Adipocyte (in vitro differentiated cells): ENCODE measurements at regions not wholly inside any gene's neighbourhood (a gene's known extent, or its start where the extent isn't known, plus 50 kb on each side); places are given as distances from the start of the nearest gene placed in this dataset.

ENCODE experiments used
- DNase-seq: peaks from one replicate; pipeline ENCODE4 v3.0.0-alpha.2; 2015; ENCODE audit warnings: low read depth
- H3K27me3 ChIP-seq: replicated peaks from 2 replicates; pipeline ENCODE4 v1.7.0; 2013; ENCODE audit warnings: mild to moderate bottlenecking, low read length, moderate library complexity; ENCODE audit not compliant: control insufficient read depth, insufficient read depth
- H3K36me3 ChIP-seq: 2 replicates; pipeline ENCODE4 v1.7.0; 2013; ENCODE audit warnings: low read length, mild to moderate bottlenecking, moderate library complexity; ENCODE audit not compliant: control insufficient read depth, insufficient read depth, severe bottlenecking
- H3K4me1 ChIP-seq: 2 replicates; pipeline ENCODE4 v1.7.0; 2013; ENCODE audit warnings: mild to moderate bottlenecking, low read length, moderate library complexity; ENCODE audit not compliant: control insufficient read depth, insufficient read depth
- H3K4me3 ChIP-seq: 2 replicates; pipeline ENCODE4 v1.7.0; 2013; ENCODE audit warnings: mild to moderate bottlenecking, low read length, moderate library complexity
- H3K9ac ChIP-seq: 2 replicates; pipeline ENCODE4 v1.7.0; 2013; ENCODE audit warnings: mild to moderate bottlenecking, low read length, moderate library complexity
- H3K9me3 ChIP-seq: 2 replicates; pipeline ENCODE4 v1.7.0; 2013; ENCODE audit warnings: mild to moderate bottlenecking, low read length, moderate library complexity; ENCODE audit not compliant: control insufficient read depth

DNA sequence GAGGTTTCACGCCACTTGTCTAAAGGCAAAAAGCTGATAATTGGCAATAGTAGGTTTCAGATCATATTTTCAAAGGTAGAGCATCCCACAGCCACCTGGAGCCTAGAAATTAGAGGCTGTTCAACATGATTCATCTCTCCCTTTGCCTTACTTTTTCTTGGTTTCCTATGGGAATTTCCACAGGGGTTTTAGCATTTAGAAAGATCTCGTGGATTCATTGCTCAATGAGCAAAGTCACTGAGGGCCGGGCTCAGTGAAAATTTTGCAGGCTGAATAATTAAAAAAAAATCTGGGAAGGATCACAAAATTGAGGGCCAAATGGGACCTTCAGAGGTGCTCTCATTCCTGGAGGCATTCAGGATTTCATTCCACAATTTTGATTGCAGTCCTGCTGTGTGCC, 137.1 kb downstream of the VAPA start:
- DNase-seq: no peak
- H3K4me1 ChIP-seq: peaks cover 48% of the 10 kb centered on the region
- peak overlapping the region; percentile 63 for H3K9ac ChIP-seq
- no peaks in the 10 kb centered on the region for H3K9me3 ChIP-seq
- no peaks in the 10 kb centered on the region for H3K36me3 ChIP-seq
- H3K27me3 ChIP-seq: no peaks in the 10 kb centered on the region
- H3K4me3 ChIP-seq: no peak overlapping the region

DNA sequence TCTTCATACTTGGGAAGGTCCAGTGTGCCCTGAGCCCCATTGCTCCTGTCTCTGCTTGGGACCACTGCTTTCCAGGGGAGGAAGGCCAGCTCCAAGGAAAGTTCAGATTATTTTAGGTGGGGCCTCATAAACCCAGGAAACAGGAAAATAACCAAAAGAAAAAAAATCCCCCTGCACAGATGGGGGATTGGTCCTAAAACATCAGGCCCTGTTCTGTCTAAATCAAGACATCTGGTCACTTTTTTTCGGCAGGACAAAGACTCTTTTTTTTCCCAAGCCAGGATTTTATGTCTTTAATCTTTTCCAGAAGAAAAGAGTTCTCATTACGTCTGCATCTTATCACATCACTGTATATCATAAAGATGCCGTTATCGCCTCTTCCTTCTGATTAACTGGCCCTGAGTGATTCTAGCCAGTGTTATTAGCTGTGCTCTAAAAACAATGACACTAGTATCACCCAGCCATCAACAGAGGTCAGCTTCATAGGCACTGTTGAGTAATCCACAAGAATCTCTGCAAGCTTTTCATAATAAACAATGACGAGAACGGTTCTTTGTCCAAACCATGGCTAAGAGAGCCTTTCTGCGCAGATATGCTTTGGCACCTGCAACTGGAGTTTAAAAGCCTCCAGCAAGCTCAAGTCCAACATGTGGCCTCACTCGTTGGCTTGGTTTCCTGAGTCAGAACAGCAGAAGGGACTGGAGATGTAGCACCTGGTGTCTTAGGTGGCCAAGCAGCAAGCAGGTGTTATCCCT, 138.2 kb downstream of the VAPA start:
- H3K9me3 ChIP-seq: no peaks in the 10 kb centered on the region
- H3K36me3 ChIP-seq: no peaks in the 10 kb centered on the region
- peak overlapping the region; percentile 7 for H3K4me3 ChIP-seq
- peak; percentile 45 for DNase-seq
- peak overlapping the region; percentile 63 for H3K9ac ChIP-seq
- no peaks in the 10 kb centered on the region for H3K27me3 ChIP-seq
- H3K4me1 ChIP-seq: peaks cover 41% of the 10 kb centered on the region

DNA sequence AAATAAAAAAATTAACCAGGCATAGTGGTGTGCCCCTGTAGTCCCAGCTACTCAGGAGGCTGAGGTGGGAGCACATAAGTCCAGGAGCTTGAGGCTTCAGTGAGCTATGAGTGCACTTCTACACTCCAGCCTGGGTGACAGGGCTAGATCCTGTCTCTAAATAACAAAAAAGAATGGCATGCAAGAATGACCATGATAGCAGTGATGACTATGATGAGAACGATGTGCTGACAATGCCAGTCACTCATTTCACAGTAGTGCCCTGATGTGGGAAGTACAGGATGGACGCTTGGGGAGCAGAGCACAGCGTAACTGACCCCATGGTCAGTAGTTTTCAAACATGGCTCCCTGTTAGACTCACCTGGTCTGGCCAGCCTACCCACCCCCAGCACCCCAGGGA, 139.1 kb downstream of the VAPA start:
- Histone ChIP-seq H3K4me1 (peaks cover 48% of the 10 kb centered on the region), H3K27me3 (no peaks in the 10 kb centered on the region), H3K9ac (no peak overlapping the region), H3K4me3 (no peak overlapping the region), H3K9me3 (no peaks in the 10 kb centered on the region), H3K36me3 (no peaks in the 10 kb centered on the region)
- DNase-seq: no peak

DNA sequence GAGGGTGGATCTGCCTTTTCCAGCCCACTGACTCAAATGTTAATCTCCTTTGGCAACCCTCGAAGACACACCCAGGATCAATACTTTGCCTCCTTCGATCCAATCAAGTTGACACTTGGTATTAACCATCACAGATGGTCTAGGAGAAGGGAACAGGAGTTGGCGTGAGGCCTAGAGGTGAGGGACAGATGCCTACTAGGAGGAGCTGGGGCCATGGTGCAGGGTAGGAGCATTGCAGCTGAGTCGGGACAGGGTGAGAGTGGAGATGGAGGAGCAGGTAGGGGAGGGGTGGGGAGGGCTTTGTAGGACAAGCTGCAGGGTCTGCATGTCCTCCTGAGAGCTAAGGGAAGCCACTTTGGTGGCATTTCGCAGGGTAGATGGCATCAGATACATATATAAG, 140.0 kb downstream of the VAPA start:
- Histone ChIP-seq H3K9me3 (no peaks in the 10 kb centered on the region), H3K4me3 (no peak overlapping the region), H3K9ac (no peak overlapping the region), H3K4me1 (peaks cover 58% of the 10 kb centered on the region), H3K27me3 (no peaks in the 10 kb centered on the region), H3K36me3 (no peaks in the 10 kb centered on the region)
- no peak for DNase-seq

DNA sequence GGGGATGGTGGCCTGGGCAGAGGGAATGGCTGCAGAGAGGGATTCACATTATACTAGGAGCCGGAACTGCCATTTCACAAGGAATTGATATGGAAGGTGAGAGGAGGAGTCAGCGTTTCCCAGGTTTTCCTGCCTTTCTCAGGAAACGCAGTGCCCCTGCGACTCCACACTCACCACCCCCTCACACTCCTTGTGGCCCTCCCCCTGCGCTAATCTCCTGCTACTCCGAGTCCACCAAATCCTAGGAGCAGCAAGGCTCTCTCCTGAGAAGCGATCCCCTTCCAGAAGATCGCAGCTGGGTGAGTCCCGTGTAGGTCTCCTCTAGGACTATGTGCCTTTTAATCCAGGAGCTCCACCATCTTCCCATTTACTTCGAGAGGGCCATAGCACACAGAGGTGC, 140.6 kb downstream of the VAPA start:
- DNase-seq: no peak
- Histone ChIP-seq H3K27me3 (no peaks in the 10 kb centered on the region), H3K9ac (no peak overlapping the region), H3K4me3 (no peak overlapping the region), H3K4me1 (peaks cover 60% of the 10 kb centered on the region), H3K9me3 (no peaks in the 10 kb centered on the region), H3K36me3 (no peaks in the 10 kb centered on the region)

DNA sequence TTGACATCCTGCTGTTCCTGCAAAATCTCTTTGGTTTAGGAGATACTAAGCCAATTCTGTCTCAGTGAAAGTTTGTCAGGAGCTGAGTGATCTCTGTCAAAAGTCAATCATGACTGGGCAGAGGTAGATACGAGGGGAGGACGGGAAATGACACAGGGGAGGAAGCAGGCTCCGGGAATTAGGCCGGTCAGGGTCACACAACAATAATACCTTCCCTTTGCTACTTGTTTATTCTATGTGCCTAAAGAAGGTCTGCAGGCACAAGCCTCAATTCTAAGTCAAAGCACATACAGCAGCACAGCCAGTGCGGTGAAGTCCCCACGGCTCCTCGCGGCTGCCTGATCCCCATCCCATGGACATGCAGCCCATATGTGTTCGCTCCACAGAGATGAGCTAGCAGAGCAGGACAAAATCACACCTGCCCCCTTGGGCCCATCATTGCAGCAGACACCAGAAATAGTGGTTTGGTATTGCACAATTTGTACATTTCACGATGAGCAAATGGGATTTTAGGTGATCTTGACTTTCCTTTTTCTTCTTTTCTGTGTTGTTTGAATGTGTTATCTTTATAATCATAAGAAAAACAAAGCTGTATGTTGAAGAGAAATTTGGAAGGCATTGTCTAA, 141.4 kb downstream of the VAPA start:
- Histone ChIP-seq H3K36me3 (no peaks in the 10 kb centered on the region), H3K4me3 (no peak overlapping the region), H3K4me1 (peaks cover 59% of the 10 kb centered on the region), H3K9ac (no peak overlapping the region), H3K27me3 (no peaks in the 10 kb centered on the region), H3K9me3 (no peaks in the 10 kb centered on the region)
- no peak for DNase-seq

DNA sequence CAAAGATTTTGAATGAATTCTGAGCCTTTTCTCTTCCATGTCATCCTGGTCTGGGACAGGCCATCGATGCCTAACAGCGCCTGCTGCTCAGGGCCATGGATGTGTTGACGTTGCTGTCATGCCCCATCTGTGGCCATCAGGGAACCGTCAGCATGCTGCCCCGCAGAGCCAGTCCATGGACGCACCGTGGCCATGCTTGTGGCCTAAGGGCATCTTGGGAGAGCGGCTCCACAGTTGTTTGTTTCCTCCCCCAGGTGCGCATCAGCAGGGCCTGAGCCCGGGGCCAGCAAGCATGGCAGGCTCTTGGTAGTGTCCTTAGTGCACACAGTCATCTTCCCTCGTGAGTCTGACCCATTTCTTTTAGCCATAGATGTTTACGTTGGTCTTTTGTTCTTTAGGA, 142.7 kb downstream of the VAPA start:
- Histone ChIP-seq H3K36me3 (no peaks in the 10 kb centered on the region), H3K27me3 (no peaks in the 10 kb centered on the region), H3K9ac (no peak overlapping the region), H3K9me3 (no peaks in the 10 kb centered on the region), H3K4me1 (peaks cover 46% of the 10 kb centered on the region), H3K4me3 (no peak overlapping the region)
- DNase-seq: no peak

DNA sequence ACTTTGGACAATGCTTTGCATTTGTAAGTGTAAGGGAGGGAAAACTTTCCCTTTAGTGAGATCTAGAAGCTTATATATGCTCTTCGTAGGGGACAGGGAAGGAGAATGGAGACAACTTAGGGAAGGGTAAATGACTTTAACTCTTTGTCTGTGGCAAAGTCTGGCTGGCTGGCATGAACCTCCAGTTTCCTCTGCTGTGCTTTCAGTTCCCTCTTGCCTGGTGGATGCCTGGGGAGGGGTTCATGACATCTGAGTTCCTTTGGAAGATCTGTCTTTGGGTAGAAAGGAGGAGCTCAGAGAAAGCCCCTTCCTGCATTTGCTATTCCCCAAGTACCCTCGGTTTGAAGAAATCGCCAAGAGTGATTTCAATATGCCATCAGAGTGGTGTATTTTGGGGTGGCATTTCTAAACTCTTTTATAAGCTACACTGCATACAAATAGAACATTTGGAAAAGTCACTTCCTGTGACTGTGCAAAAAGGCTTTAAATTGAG, 143.6 kb downstream of the VAPA start:
- Histone ChIP-seq H3K36me3 (no peaks in the 10 kb centered on the region), H3K4me3 (no peak overlapping the region)
- no peak for DNase-seq

DNA sequence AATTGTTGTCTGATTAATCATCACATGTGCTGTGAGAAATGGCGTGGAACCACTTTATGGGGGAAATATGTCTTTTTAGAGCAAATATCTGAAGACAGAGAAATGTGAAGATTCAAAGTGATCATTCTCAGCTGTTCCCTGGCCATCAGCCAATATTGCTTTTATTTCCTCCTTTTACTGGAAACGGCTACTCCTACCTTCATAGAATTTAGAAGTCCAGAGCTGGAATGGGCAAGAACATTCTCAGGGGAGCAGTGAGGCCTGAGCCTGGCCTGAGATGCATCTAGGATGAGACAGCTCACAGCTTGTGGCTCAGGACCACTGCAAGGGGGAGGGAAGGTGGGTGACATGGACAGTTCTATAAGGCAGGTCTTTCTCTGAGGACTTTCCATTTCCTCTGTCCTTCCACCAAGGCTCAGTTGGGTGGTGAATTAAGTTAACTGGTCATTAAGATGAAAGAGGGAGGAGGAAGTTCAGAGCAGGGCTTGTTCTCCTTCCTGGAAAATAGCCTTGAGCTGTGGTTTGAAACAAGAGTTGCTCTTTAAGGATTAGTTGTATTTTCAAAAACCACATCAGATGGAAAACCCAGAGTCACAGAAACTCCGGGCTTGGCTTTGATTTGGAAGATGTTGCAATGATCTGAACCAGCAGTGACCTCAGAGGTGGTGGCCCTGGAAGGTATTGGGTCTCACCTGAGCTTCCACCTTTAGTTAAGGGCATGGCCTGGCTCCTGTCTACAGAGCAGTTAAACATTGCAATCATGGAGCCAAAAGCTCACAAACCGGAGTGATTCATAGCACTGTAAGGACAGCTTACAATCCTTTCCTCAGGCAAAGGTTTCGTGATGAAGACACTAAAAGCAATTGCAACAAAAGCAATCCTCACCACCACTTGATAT, 144.3 kb downstream of the VAPA start:
- Histone ChIP-seq H3K36me3 (no peaks in the 10 kb centered on the region), H3K9me3 (no peaks in the 10 kb centered on the region), H3K9ac (peak overlapping the region; percentile 75), H3K4me1 (peaks cover 31% of the 10 kb centered on the region), H3K4me3 (no peak overlapping the region), H3K27me3 (no peaks in the 10 kb centered on the region)
- DNase-seq: peak; percentile 78

More for the DNA sequence above, 143.6 kb downstream of the VAPA start:
- no peaks in the 10 kb centered on the region for H3K27me3 ChIP-seq
- no peaks in the 10 kb centered on the region for H3K9me3 ChIP-seq
- H3K4me1 ChIP-seq: peaks cover 36% of the 10 kb centered on the region
- H3K9ac ChIP-seq: peak overlapping the region; percentile 75

DNA sequence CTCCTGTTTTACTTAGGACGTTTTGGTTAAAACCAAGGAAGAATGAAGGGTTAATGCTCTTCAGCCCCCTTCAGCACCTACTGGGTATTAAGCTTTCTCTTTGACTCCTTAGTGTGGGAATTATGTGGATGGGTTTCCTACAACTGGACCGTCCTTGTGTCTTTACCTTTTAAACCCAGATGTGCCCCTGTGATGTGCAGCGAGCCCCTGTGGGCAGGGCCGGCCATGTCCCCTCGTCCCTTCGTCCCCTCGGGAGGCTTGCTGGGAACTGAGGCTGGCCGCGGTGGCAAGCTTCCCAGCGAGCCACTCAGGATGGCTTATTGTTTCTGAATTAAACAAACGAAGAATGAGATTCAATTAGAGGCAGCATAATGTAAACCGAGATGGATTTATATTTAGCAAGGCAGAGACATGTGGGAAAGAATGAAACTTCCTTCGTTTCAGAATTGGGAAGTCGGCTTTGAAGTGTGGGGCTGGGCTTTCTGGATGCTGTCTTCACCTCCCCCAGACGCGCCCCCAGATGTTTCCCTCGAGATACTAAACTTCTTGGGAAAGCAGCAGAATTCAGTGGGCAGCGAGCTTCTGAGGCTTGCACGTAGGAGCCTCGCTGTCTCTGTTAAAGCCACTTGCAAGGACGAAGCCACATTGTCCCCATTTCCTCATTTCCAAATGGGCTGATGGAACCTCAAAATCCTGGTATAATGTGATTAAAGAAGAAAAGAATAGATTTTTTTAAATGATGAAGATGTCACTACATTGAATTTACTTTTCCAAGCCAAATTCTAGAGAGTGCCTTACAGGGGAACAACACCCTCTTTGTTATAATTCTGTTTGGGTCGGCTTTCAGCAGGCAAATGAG, 146.0 kb downstream of the VAPA start:
- no peaks in the 10 kb centered on the region for H3K27me3 ChIP-seq
- peaks cover 31% of the 10 kb centered on the region for H3K4me1 ChIP-seq
- H3K9me3 ChIP-seq: no peaks in the 10 kb centered on the region
- H3K36me3 ChIP-seq: no peaks in the 10 kb centered on the region
- H3K9ac ChIP-seq: peak overlapping the region; percentile 4
- DNase-seq: no peak
- no peak overlapping the region for H3K4me3 ChIP-seq
